Fibroblast of lung (primary cell): ENCODE measurements at regions not wholly inside any gene's neighbourhood (a gene's known extent, or its start where the extent isn't known, plus 50 kb on each side); places are given as distances from the start of the nearest gene placed in this dataset.

Source experiments
- CTCF ChIP-seq, 2 donors: IDR thresholded peaks in 1 of 2; conservative IDR thresholded peaks in 1 of 2; 1 replicate in 1 of 2; 2 replicates in 1 of 2; pipeline ENCODE4 v1.5.1; 2011 to 2012; ENCODE audit warnings: low read length in 2 of 2, control low read depth in 1 of 2, inconsistent platforms in 1 of 2, low read depth in 1 of 2, mild to moderate bottlenecking in 1 of 2
- EZH2 ChIP-seq: IDR thresholded peaks from 2 replicates; pipeline ENCODE4 v1.5.1; 2012; ENCODE audit warnings: low read length, control low read depth, mild to moderate bottlenecking; ENCODE audit errors: missing control alignments

- TF ChIP-seq CTCF (conservative IDR thresholded peaks at IDR 0.05 in 1 of 2, IDR thresholded peaks at IDR 0.05 in 1 of 2; ENCODE audit: low read depth in 1 of 2, low read length in 2 of 2) (no peak), EZH2 (no peak)
These were observed 1170.6 kb upstream of the SEL1L start for GRCh38 chr14:82704218-82704617.
